Large intestine (tissue), 3 donors: ENCODE measurements at regions not wholly inside any gene's neighbourhood (a gene's known extent, or its start where the extent isn't known, plus 50 kb on each side); places are given as distances from the start of the nearest gene placed in this dataset.

Experiments
- DNase-seq, 2 donors: peaks; one replicate each; pipeline versions ENCODE4 v3.0.0 to v3.0.0-alpha.2; 2013
- H3K27ac ChIP-seq: one replicate; pipeline ENCODE4 v1.5.1; 2013; ENCODE audit warnings: low read length
- H3K27me3 ChIP-seq: 2 replicates; pipeline ENCODE4 v1.6.1; 2013; ENCODE audit warnings: low read length; ENCODE audit not compliant: control insufficient read depth, insufficient read depth
- H3K36me3 ChIP-seq: 2 replicates; pipeline ENCODE4 v1.6.1; 2013; ENCODE audit warnings: low read length; ENCODE audit not compliant: control insufficient read depth, insufficient read depth
- H3K4me1 ChIP-seq: one replicate; pipeline ENCODE4 v1.6.1; 2013; ENCODE audit warnings: low read length; ENCODE audit not compliant: control insufficient read depth, insufficient read depth
- H3K4me3 ChIP-seq: one replicate; pipeline ENCODE4 v1.5.1; 2013; ENCODE audit warnings: low read length
- H3K9me3 ChIP-seq: one replicate; pipeline ENCODE4 v1.6.1; 2013; ENCODE audit warnings: mild to moderate bottlenecking, low read depth, low read length, moderate library complexity; ENCODE audit not compliant: control insufficient read depth
- WGBS: methylation state at CpG from one replicate; pipeline ENCODE4 v1.1.5; 2013; ENCODE audit warnings: low lambda C conversion rate; ENCODE audit not compliant: insufficient coverage; 5-methylcytosine and 5-hydroxymethylcytosine counted together

DNA sequence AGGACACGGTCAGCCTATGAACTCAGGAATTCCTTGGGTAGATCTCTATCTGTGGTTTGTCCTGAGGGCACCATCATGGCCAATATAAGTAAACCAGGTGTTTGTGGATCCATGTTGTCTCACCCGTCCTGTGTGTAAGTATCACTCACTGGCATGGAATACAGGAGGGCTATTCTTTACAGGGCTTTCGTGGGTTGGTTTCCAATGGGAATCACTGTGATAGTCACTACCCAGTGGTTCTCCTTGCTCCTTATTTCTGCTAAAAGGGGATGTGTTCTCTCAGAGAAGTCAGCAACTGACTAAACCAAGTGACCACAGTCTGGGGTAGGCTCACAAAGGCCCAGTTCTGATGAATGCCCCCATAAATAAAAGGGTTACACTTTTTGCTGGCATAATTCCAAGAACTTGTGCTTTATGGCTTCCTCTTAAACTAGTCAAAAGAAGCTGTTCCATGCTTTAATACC is 236.7 kb upstream of the JADE1 start:
- no peak overlapping the region for H3K4me3 ChIP-seq
- H3K27me3 ChIP-seq = no peaks in the 10 kb centered on the region
- no peak for DNase-seq
- H3K4me1 ChIP-seq = peaks cover 34% of the 10 kb centered on the region
- WGBS = 100% methylated on average over 1 of the region's 3 CpGs
- H3K27ac ChIP-seq = peak overlapping the region; percentile 84
- H3K36me3 ChIP-seq = no peaks in the 10 kb centered on the region
- no peaks in the 10 kb centered on the region for H3K9me3 ChIP-seq

- peak overlapping the region; percentile 84 for H3K27ac ChIP-seq
- peak in 1 of 2 donors; percentile 52 for DNase-seq
- H3K36me3 ChIP-seq = no peaks in the 10 kb centered on the region
- no peak overlapping the region for H3K4me3 ChIP-seq
- H3K4me1 ChIP-seq = peaks cover 32% of the 10 kb centered on the region
- no peaks in the 10 kb centered on the region for H3K27me3 ChIP-seq
- no peaks in the 10 kb centered on the region for H3K9me3 ChIP-seq
These were observed 237.8 kb upstream of the JADE1 start for GRCh38 chr4:128571747-128572146.

- 100% methylated on average over 1 of the region's 6 CpGs for WGBS
- Histone ChIP-seq H3K27me3 (no peaks in the 10 kb centered on the region), H3K9me3 (no peaks in the 10 kb centered on the region), H3K36me3 (no peaks in the 10 kb centered on the region), H3K27ac (no peak overlapping the region), H3K4me1 (peaks cover 36% of the 10 kb centered on the region), H3K4me3 (no peak overlapping the region)
- no peak for DNase-seq
These were observed 239.0 kb upstream of the JADE1 start for GRCh38 chr4:128570387-128570975.

GRCh38 chr4:128566693-128567092 is 242.8 kb upstream of the JADE1 start:
- no CpG with 5 or more reads among the region's 2 CpGs for WGBS
- H3K27ac ChIP-seq = no peak overlapping the region
- no peak overlapping the region for H3K4me3 ChIP-seq
- H3K9me3 ChIP-seq = no peaks in the 10 kb centered on the region
- H3K4me1 ChIP-seq = peaks cover 11% of the 10 kb centered on the region
- no peaks in the 10 kb centered on the region for H3K36me3 ChIP-seq
- no peak for DNase-seq
- H3K27me3 ChIP-seq = no peaks in the 10 kb centered on the region

- Histone ChIP-seq H3K27ac (no peak overlapping the region), H3K9me3 (no peaks in the 10 kb centered on the region), H3K27me3 (no peaks in the 10 kb centered on the region), H3K4me3 (no peak overlapping the region), H3K4me1 (peaks cover 13% of the 10 kb centered on the region), H3K36me3 (no peaks in the 10 kb centered on the region)
- WGBS = 0% methylated on average over 1 of the region's 4 CpGs
- DNase-seq = peak in 1 of 2 donors; percentile 47
These were observed 243.8 kb upstream of the JADE1 start for GRCh38 chr4:128565565-128566186.

DNA sequence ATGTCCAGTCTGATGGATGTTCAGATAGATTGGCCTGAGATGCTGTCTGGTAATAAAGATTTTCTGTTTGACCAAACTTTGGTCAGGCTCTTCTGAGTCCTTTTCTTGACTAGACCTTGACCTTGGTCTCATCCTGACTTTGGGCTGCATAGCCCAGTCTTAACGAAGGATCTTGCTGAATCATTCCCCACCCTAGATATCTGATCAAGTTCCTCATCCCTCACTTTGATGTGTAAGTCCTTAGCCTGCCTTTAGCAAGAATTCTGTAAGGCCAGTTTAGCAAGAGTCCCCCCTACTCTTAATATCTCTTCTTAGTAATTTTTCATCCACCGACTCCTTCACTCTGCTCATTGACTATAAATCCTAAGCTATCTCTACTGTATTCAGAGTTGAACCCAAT is 244.4 kb upstream of the JADE1 start:
- H3K4me1 ChIP-seq = peaks cover 13% of the 10 kb centered on the region
- H3K9me3 ChIP-seq = no peaks in the 10 kb centered on the region
- H3K27me3 ChIP-seq = no peaks in the 10 kb centered on the region
- no peak overlapping the region for H3K27ac ChIP-seq
- no peak overlapping the region for H3K4me3 ChIP-seq
- no peak for DNase-seq
- 100% methylated on average over 1 of the region's 2 CpGs for WGBS
- H3K36me3 ChIP-seq = no peaks in the 10 kb centered on the region

- H3K4me1 ChIP-seq = peaks cover 18% of the 10 kb centered on the region
- no peak for DNase-seq
- no peaks in the 10 kb centered on the region for H3K27me3 ChIP-seq
- H3K4me3 ChIP-seq = no peak overlapping the region
- no peak overlapping the region for H3K27ac ChIP-seq
- no peaks in the 10 kb centered on the region for H3K9me3 ChIP-seq
- 86% methylated on average over 1 of the region's 2 CpGs for WGBS
- H3K36me3 ChIP-seq = no peaks in the 10 kb centered on the region
These were observed 245.3 kb upstream of the JADE1 start for GRCh38 chr4:128564081-128564630.

GRCh38 chr4:128560754-128561495 is 248.6 kb upstream of the JADE1 start:
- H3K9me3 ChIP-seq = no peaks in the 10 kb centered on the region
- no peak overlapping the region for H3K4me3 ChIP-seq
- peaks cover 14% of the 10 kb centered on the region for H3K4me1 ChIP-seq
- WGBS = 0% methylated on average over 2 of the region's 6 CpGs
- H3K36me3 ChIP-seq = no peaks in the 10 kb centered on the region
- H3K27ac ChIP-seq = peak overlapping the region; percentile 41
- DNase-seq = peak; percentile 48 to 60
- H3K27me3 ChIP-seq = no peaks in the 10 kb centered on the region

- Histone ChIP-seq H3K4me1 (peaks cover 17% of the 10 kb centered on the region), H3K27me3 (no peaks in the 10 kb centered on the region), H3K36me3 (no peaks in the 10 kb centered on the region), H3K4me3 (no peak overlapping the region), H3K27ac (no peak overlapping the region), H3K9me3 (no peaks in the 10 kb centered on the region)
- no CpG with 5 or more reads among the region's 8 CpGs for WGBS
- peak in 1 of 2 donors; percentile 47 for DNase-seq
These were observed 250.4 kb upstream of the JADE1 start for GRCh38 chr4:128558896-128559679.

- 83% methylated on average over 2 of the region's 3 CpGs for WGBS
- Histone ChIP-seq H3K9me3 (peaks cover 3% of the 10 kb centered on the region), H3K36me3 (no peaks in the 10 kb centered on the region), H3K4me3 (no peak overlapping the region), H3K27ac (no peak overlapping the region), H3K4me1 (peaks cover 27% of the 10 kb centered on the region), H3K27me3 (no peaks in the 10 kb centered on the region)
- no peak for DNase-seq
These were observed 252.7 kb upstream of the JADE1 start for GRCh38 chr4:128556756-128557155.
